Ascending aorta (tissue), 2 donors: ENCODE measurements at regions not wholly inside any gene's neighbourhood (a gene's known extent, or its start where the extent isn't known, plus 50 kb on each side); places are given as distances from the start of the nearest gene placed in this dataset.

Experiments
- DNase-seq, 2 donors: peaks; one replicate each; pipeline ENCODE4 v3.0.0-alpha.2; 2019; ENCODE audit warnings: low spot score in 2 of 2
- H3K27ac ChIP-seq, 2 donors: fragments of 200-600 bp; sonication (generic); one replicate each; pipeline ENCODE4 v1.5.1; 2016 to 2017; ENCODE audit warnings: mild to moderate bottlenecking in 1 of 2
- H3K27me3 ChIP-seq: fragments of 200-600 bp; sonication (generic); one replicate; pipeline ENCODE4 v1.5.1; 2017
- H3K36me3 ChIP-seq, 2 donors: fragments of 200-600 bp; sonication (generic); one replicate each; pipeline ENCODE4 v1.5.1; 2016
- H3K4me1 ChIP-seq, 2 donors: fragments of 200-600 bp; sonication (generic); one replicate each; pipeline ENCODE4 v1.5.1; 2016 to 2017; ENCODE audit warnings: mild to moderate bottlenecking in 1 of 2
- H3K4me3 ChIP-seq, 2 donors: fragments of 200-600 bp; sonication (generic); one replicate each; pipeline ENCODE4 v1.5.1; 2016 to 2017; ENCODE audit warnings: mild to moderate bottlenecking in 1 of 2
- H3K9me3 ChIP-seq, 2 donors: fragments of 200-600 bp; sonication (generic); one replicate each; pipeline ENCODE4 v1.5.1; 2016
- intact Hi-C: fragments of 100-400 bp; cut with DNase I; formaldehyde crosslinking; loops from one replicate; pipeline ENCODE4 v1.15.1; 2023
- TF ChIP-seq, protein P1 (sequence below), 3 experiments: fragments of 200-600 bp in 2 of 3; fragments of 450-650 bp in 1 of 3; sonication (generic) in 2 of 3; IDR thresholded peaks; one replicate each; pipeline ENCODE4 v1.5.1; 2016 to 2019; ENCODE audit warnings: antibody characterized with exemption in 3 of 3, mild to moderate bottlenecking in 1 of 3, moderate library complexity in 1 of 3

DNA sequence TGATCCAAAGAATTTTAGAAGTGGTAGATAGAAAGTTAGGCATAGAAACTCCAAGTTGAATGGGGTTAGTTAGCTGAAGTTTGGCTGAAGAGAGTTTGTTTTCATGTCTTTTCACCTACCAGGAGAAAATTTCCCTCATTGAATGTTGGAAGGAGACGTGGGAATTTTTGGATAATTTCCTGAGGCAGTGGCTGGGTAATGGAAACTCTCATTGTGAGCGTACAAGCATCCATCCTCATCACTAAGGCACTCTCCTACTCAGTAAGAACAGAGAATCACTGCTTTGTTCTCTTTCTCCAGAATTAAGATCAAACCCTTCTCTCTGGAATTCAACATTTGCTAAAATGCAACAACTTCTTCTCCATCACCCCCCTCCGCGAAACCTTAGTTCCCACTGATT, 179.7 kb downstream of the PALM2AKAP2 start:
- intact Hi-C loops, result no loop called here
- no peak overlapping the region for H3K27ac ChIP-seq
- TF ChIP-seq, protein P1, sequence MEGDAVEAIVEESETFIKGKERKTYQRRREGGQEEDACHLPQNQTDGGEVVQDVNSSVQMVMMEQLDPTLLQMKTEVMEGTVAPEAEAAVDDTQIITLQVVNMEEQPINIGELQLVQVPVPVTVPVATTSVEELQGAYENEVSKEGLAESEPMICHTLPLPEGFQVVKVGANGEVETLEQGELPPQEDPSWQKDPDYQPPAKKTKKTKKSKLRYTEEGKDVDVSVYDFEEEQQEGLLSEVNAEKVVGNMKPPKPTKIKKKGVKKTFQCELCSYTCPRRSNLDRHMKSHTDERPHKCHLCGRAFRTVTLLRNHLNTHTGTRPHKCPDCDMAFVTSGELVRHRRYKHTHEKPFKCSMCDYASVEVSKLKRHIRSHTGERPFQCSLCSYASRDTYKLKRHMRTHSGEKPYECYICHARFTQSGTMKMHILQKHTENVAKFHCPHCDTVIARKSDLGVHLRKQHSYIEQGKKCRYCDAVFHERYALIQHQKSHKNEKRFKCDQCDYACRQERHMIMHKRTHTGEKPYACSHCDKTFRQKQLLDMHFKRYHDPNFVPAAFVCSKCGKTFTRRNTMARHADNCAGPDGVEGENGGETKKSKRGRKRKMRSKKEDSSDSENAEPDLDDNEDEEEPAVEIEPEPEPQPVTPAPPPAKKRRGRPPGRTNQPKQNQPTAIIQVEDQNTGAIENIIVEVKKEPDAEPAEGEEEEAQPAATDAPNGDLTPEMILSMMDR (IDR thresholded peaks at IDR 0.05), result no peak
- no peaks in the 10 kb centered on the region for H3K27me3 ChIP-seq
- peaks cover 0 to 20% of the 10 kb centered on the region in 2 donors for H3K4me1 ChIP-seq
- no peak for DNase-seq
- H3K9me3 ChIP-seq, result no peaks in the 10 kb centered on the region
- H3K36me3 ChIP-seq, result no peaks in the 10 kb centered on the region
- H3K4me3 ChIP-seq, result no peak overlapping the region

DNA sequence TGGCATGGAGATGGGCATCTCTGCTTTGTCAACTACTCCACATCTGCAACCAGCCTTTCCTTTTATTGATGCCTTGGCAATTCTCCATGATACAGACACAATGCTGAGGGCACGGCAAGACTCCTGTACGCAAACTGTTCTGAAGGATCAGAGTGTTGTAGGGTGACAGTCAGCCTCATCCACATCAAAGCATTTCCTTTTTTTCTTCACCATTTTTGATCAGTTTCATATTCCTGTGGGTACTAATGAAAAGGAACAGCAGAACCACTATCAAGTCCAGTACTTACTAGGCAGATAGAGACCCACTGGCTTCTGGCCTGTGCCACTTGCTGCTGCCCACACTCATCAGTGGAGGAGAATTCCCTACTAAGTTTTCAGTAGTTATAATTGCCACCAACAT, 181.6 kb downstream of the PALM2AKAP2 start:
- no peaks in the 10 kb centered on the region for H3K9me3 ChIP-seq
- H3K4me3 ChIP-seq, result no peak overlapping the region
- no peaks in the 10 kb centered on the region for H3K36me3 ChIP-seq
- no peaks in the 10 kb centered on the region for H3K27me3 ChIP-seq
- peaks cover 0 to 13% of the 10 kb centered on the region in 2 donors for H3K4me1 ChIP-seq
- DNase-seq, result no peak
- intact Hi-C loops, result no loop called here
- TF ChIP-seq, protein P1 (IDR thresholded peaks at IDR 0.05), result no peak
- H3K27ac ChIP-seq, result no peak overlapping the region

DNA sequence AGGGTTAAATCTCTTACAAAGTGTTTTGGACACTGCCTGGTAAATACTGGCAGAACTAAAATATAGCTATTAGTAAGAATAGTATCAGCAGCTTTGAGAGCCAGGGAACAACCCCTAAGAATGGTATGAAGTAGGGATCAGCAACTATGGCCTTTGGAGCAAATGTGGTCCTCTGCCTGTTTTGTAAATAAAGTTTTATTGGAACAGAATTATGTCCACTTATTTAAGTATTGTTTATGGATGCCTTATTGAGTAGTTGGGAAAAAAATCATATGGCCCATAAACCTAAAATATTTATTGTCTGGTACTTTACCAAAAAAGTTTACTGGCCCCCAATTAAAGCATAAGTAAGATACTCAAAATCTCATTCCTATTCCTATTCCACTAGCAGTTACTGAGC, 182.2 kb downstream of the PALM2AKAP2 start:
- Histone ChIP-seq H3K9me3 (no peaks in the 10 kb centered on the region), H3K4me3 (no peak overlapping the region), H3K4me1 (peaks cover 0 to 7% of the 10 kb centered on the region in 2 donors), H3K27me3 (no peaks in the 10 kb centered on the region), H3K36me3 (no peaks in the 10 kb centered on the region), H3K27ac (no peak overlapping the region)
- TF ChIP-seq, protein P1 (IDR thresholded peaks at IDR 0.05), result no peak
- intact Hi-C loops, result no loop called here
- DNase-seq, result no peak

DNA sequence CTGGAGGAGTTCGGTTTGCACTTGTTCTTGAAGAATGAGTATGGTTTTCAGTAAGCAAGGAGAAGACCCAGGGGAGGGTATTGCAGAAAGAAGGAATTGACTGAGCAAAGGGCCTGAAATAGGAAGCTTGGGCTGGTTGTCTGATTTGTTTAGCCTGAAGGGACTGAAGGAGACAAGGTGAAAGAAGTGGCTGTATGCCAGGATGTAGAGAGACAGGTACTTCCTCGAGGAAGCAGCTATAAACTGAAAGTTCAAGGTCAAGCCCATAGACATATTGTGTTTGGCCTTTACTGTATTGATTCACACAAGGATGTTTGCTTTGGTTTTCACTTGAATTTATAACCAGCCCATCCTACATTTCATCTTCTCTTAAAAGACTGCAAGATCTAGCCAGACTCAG, 183.1 kb downstream of the PALM2AKAP2 start:
- Histone ChIP-seq H3K27ac (no peak overlapping the region), H3K27me3 (no peaks in the 10 kb centered on the region), H3K4me3 (no peak overlapping the region), H3K36me3 (no peaks in the 10 kb centered on the region), H3K9me3 (no peaks in the 10 kb centered on the region), H3K4me1 (peaks cover 0 to 5% of the 10 kb centered on the region in 2 donors)
- DNase-seq, result no peak
- TF ChIP-seq, protein P1 (IDR thresholded peaks at IDR 0.05), result no peak
- intact Hi-C loops, result no loop called here

DNA sequence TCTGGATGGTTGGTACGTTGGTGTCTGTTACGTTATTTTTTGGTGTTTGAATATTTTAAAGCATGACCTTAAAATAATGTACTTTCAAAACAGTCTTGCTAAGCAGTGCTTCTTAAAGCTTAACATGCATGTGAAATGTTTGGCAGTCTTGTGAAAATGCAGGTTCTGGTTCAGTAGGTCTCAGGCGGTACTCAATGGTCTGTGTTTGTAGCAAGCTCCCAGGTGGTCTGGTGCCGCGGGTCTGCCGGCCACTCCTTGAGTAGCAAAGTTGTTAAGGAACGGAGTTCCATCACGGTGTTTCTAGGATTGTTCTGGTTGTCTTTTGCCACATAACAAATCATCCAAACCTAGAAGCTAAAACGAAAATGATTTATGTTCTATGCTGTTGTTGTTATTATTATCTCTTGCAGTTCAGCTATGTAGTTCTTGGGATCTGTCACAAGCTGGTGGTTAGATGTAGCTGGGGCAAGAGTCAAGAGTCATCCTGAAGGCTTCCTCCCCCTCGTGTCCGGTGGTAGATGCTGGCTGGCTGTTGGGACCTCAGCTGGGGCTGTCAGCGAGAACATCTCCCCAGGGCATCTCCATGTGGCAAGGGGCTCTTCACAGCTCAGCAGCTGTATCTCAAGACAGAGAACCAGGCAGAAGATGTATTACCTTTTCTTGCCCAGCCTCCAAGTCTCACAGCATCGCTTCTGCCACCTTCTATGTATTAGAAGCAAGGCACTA, 186.8 kb downstream of the PALM2AKAP2 start:
- DNase-seq, result no peak
- no peak overlapping the region for H3K27ac ChIP-seq
- H3K4me3 ChIP-seq, result no peak overlapping the region
- no peaks in the 10 kb centered on the region for H3K9me3 ChIP-seq
- no peaks in the 10 kb centered on the region for H3K27me3 ChIP-seq
- intact Hi-C loops, result no loop called here
- TF ChIP-seq, protein P1 (IDR thresholded peaks at IDR 0.05), result no peak
- H3K36me3 ChIP-seq, result no peaks in the 10 kb centered on the region
- H3K4me1 ChIP-seq, result peaks cover 0 to 12% of the 10 kb centered on the region in 2 donors
